Muscle of leg (tissue), 3 donors: ENCODE measurements at regions not wholly inside any gene's neighbourhood (a gene's known extent, or its start where the extent isn't known, plus 50 kb on each side); places are given as distances from the start of the nearest gene placed in this dataset.

Source experiments
- DNase-seq: peaks from one replicate; pipeline ENCODE4 v3.0.0; 2013
- H3K27ac ChIP-seq: one replicate; pipeline ENCODE4 v1.5.1; 2013; ENCODE audit warnings: mild to moderate bottlenecking, low read length, control low read depth
- H3K27me3 ChIP-seq: one replicate; pipeline ENCODE4 v1.6.1; 2013; ENCODE audit warnings: low read length; ENCODE audit not compliant: control insufficient read depth, insufficient read depth
- H3K36me3 ChIP-seq: one replicate; pipeline ENCODE4 v1.6.1; 2013; ENCODE audit warnings: low read length; ENCODE audit not compliant: control insufficient read depth, insufficient read depth
- H3K4me1 ChIP-seq: one replicate; pipeline ENCODE4 v1.6.1; 2013; ENCODE audit warnings: low read length; ENCODE audit not compliant: control insufficient read depth, insufficient read depth
- H3K4me3 ChIP-seq: one replicate; pipeline ENCODE4 v1.5.1; 2013; ENCODE audit warnings: low read length, control low read depth
- H3K9me3 ChIP-seq: replicated peaks from 2 replicates; pipeline ENCODE4 v1.6.1; 2013; ENCODE audit warnings: low read depth, low read length; ENCODE audit not compliant: control insufficient read depth
- WGBS: methylation state at CpG from one replicate; pipeline ENCODE4 v1.1.5; 2013; ENCODE audit warnings: missing lambda C conversion rate; ENCODE audit not compliant: insufficient coverage; 5-methylcytosine and 5-hydroxymethylcytosine counted together

DNA sequence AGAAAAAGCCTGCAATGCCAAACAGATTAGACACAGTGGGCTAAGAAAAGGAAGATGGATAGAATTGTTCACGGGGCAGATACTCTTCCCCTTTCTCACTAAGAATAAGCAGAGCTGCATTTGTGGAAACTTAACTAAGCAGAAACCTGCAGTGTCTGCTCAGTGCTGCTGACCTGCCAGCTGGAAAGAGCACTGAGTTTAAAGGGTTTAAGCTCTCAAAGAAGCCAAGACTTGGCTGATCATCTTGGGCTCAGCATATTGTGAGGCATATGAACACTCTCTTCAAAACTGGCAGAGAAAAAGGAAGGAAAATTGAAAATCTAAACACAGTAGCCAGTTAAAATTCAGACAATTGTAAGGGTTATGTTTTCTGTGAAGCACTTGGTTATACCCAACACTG lies 711.1 kb upstream of the EPHA7 start:
- Histone ChIP-seq H3K4me1 (no peaks in the 10 kb centered on the region), H3K36me3 (no peaks in the 10 kb centered on the region), H3K27ac (no peak overlapping the region), H3K4me3 (no peak overlapping the region), H3K9me3 (no peaks in the 10 kb centered on the region), H3K27me3 (no peaks in the 10 kb centered on the region)
- peak; percentile 90 for DNase-seq
- WGBS, result no CpG with 5 or more reads among the region's 1 CpG

DNA sequence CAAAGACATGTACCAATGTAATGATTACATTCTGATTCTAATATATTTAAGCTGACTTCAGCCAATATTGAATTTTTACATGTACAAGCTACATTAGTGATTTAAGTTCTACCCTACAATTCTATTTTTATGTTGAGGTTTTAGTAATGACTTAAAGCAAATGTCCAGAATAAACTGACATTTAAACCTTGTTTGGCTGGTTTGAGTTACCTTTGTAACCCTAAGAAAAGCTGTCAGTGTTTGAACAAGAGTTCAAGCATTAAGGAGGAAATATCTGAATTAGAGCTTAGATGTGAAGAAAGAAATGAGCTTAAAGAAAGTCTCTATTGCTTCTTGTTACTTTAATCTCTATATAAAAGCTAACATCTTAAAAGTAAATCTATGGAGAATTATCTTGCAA lies 710.6 kb upstream of the EPHA7 start:
- no peaks in the 10 kb centered on the region for H3K9me3 ChIP-seq
- H3K4me3 ChIP-seq, result no peak overlapping the region
- no peaks in the 10 kb centered on the region for H3K27me3 ChIP-seq
- no peak overlapping the region for H3K27ac ChIP-seq
- H3K36me3 ChIP-seq, result no peaks in the 10 kb centered on the region
- no peaks in the 10 kb centered on the region for H3K4me1 ChIP-seq
- DNase-seq, result no peak

DNA sequence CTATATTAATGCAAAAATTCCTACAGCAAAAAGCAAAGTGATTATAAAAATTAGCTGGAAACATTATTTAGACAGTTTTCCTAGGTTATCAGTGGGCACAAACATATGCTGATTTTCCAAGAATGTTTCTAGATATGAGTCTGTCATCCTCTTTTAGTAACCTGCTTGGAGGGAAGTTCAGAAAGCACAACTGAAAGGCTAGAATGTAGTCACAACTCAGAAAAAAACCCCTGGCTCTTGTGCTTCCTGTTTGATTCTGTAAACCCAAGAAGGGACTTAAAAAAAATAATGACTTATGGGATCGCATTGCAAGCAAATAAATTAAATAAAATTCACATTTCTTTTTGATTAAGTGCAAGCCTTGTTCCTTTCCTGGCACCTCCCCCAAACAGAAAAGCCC lies 708.4 kb upstream of the EPHA7 start:
- Histone ChIP-seq H3K27ac (no peak overlapping the region), H3K36me3 (no peaks in the 10 kb centered on the region), H3K27me3 (no peaks in the 10 kb centered on the region), H3K4me3 (no peak overlapping the region), H3K4me1 (no peaks in the 10 kb centered on the region), H3K9me3 (no peaks in the 10 kb centered on the region)
- DNase-seq, result no peak
- no CpG with 5 or more reads among the region's 1 CpG for WGBS

DNA sequence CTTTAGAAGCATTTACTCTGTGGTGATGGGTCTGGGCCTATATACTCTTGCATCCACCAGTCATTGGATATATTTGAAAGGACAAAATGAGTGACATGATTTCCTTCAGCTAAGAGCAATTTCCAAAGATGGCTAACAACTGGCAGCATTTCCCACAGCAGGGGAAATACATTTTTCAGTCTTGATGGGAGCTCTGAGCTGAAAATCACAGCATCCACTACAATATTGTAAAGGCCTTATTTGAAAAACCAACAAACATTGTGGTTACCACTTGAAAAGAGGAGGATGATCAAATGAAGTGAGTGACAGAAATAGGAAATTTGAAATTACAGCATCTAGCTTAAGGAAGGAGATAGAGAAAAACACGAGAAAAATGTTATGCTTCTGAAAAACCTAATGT lies 705.0 kb upstream of the EPHA7 start:
- DNase-seq, result no peak
- H3K27ac ChIP-seq, result no peak overlapping the region
- 100% methylated on average over 1 of the region's 1 CpG for WGBS

DNA sequence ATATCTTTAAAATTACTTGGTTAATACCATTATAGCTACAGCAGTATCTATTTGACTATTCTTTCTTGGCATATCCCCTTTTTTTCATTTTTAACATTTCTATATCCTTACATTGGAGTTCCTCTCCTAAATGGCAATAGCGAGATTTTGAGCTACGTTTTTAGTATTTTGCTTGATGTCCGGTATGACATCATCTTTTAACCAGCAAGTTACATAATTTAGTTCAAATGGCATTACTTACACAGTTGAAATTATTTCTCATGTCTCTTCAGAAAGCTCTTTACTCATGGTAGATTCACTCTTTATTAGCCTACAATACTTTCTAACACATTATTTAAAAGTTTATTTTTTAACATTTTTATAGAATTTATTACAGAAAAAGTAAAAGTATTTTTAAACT lies 701.7 kb upstream of the EPHA7 start:
- no peaks in the 10 kb centered on the region for H3K36me3 ChIP-seq
- no CpG with 5 or more reads among the region's 3 CpGs for WGBS
- DNase-seq, result no peak
- H3K27ac ChIP-seq, result no peak overlapping the region
- H3K27me3 ChIP-seq, result no peaks in the 10 kb centered on the region
- H3K4me3 ChIP-seq, result no peak overlapping the region
- no peaks in the 10 kb centered on the region for H3K9me3 ChIP-seq
- no peaks in the 10 kb centered on the region for H3K4me1 ChIP-seq

More for the DNA sequence above, 705.0 kb upstream of the EPHA7 start:
- Histone ChIP-seq H3K4me3 (no peak overlapping the region), H3K9me3 (no peaks in the 10 kb centered on the region), H3K4me1 (no peaks in the 10 kb centered on the region), H3K36me3 (no peaks in the 10 kb centered on the region), H3K27me3 (no peaks in the 10 kb centered on the region)

DNA sequence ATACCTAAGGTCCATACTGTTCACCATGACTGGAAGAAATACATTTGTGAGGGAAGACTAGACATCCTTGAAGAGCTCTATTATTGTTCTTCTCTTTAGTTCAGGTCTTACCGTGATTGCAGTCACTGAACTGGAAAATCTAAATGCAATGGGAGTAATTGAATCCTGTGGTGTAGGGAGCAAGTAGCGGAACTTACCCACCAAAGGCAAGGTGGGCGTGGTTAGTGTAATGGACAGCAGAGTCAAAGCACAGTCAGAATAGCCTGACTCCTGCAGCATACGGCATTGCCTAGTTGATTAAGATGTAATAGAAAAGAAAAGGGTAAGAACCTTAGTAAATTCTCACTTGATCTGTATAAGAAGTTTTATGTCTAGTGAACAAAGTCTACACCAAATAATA lies 679.7 kb upstream of the EPHA7 start:
- no peaks in the 10 kb centered on the region for H3K36me3 ChIP-seq
- H3K4me1 ChIP-seq, result no peaks in the 10 kb centered on the region
- H3K4me3 ChIP-seq, result no peak overlapping the region
- no peaks in the 10 kb centered on the region for H3K27me3 ChIP-seq
- H3K9me3 ChIP-seq, result no peaks in the 10 kb centered on the region
- 90% methylated on average over 3 of the region's 4 CpGs for WGBS
- no peak overlapping the region for H3K27ac ChIP-seq
- no peak for DNase-seq

DNA sequence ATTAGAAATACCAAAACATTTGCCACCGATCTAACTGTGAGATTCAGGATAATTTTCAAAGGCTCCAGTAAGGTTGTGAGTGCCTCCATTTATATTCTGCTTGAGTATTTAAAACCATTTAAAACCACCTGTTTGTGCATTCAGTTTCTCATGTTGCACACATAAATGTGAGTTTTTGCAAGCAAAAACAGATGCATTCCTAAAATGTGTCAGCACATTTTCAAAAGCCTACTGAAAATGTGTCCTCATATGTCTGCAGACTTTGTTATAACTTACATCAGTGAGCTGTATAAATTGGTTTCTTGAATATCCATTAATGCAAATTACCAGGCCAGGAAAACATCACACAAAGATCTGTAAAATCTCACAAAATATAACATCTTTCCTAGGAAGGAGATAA lies 676.6 kb upstream of the EPHA7 start:
- no peak overlapping the region for H3K4me3 ChIP-seq
- no peaks in the 10 kb centered on the region for H3K36me3 ChIP-seq
- no peak for DNase-seq
- no peaks in the 10 kb centered on the region for H3K9me3 ChIP-seq
- H3K27me3 ChIP-seq, result no peaks in the 10 kb centered on the region
- H3K4me1 ChIP-seq, result no peaks in the 10 kb centered on the region
- no CpG with 5 or more reads among the region's 1 CpG for WGBS
- no peak overlapping the region for H3K27ac ChIP-seq

DNA sequence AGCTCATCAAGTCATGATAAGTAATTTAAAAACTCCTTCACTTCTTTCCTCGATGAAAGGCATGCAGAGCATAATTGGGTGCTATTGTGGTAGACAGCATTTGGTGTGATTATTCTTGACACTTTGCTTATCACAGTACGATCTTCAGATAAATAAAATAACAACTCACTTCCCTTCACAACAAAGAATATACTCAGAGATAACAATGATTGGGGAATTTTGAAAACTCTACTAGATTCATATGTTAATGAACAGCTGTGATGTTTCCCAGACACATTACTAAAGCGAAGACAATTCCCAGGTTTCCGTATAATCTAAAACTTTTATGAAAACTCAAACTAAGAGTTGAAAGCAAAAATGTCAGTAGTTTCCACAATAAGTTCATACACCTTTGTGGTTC lies 670.6 kb upstream of the EPHA7 start:
- H3K27ac ChIP-seq, result no peak overlapping the region
- H3K4me3 ChIP-seq, result no peak overlapping the region
- H3K36me3 ChIP-seq, result no peaks in the 10 kb centered on the region
- no peaks in the 10 kb centered on the region for H3K27me3 ChIP-seq
- DNase-seq, result no peak
- H3K4me1 ChIP-seq, result no peaks in the 10 kb centered on the region
- no CpG with 5 or more reads among the region's 4 CpGs for WGBS
- H3K9me3 ChIP-seq, result no peaks in the 10 kb centered on the region

DNA sequence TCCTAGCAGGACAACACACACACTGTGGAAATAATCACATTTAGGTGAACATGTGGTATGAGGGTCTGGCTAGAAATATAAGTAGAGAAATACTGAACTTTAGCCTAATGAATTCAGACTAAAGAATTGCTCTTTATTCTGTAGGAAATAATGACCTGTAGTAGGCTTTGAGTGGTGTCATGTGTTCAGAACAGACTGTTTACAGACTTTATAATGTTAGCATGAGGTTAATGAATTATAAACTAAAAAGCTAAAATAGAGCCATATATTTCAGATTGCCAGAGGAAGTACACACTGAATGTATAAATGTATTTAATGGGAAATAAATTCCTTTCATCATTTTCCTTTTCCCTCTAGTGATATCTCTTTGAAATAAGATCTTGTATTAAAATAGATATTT lies 669.5 kb upstream of the EPHA7 start:
- Histone ChIP-seq H3K27ac (no peak overlapping the region), H3K36me3 (no peaks in the 10 kb centered on the region), H3K4me3 (no peak overlapping the region), H3K27me3 (no peaks in the 10 kb centered on the region), H3K4me1 (no peaks in the 10 kb centered on the region), H3K9me3 (no peaks in the 10 kb centered on the region)
- DNase-seq, result no peak

DNA sequence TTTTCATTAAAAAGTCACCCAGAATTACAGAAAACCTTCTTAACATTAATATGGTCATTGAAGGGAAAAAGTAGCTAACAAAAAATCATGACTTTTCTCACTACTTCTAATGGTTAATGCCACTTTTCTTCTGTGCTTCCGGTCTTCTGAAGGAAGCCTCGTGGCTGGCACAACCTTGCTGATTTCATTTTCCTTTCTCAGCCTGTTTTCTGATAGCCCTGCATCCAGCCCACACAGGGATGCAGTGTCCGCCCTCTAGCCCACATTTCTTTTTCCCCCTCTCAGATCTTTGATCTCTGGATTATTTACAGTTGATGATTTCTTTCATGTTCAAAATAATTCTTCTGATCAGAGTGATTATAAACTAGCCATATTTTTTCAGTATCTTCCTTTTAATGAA lies 655.4 kb upstream of the EPHA7 start:
- no peak overlapping the region for H3K4me3 ChIP-seq
- DNase-seq, result no peak
- WGBS, result 42% methylated on average over 2 of the region's 3 CpGs

DNA sequence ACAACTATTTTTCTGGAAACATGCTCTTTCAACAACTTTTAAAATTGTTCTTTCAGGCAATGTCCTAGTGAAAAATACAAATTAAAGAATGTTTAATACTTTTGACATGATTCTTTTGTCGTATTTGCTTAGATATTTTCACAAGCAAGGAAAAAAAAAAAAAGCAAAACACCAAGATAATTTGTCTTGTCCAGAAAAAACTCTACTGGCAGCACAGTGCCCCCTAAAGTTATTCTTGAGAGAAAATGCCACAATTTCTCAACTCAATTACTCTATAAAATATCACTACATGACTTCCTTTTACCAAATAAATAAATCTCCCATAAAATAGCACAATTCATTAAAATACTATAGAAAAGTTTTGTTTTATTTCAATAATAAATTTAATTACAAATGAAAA lies 652.5 kb upstream of the EPHA7 start:
- WGBS, result no CpG with 5 or more reads among the region's 1 CpG
- no peaks in the 10 kb centered on the region for H3K4me1 ChIP-seq
- H3K36me3 ChIP-seq, result no peaks in the 10 kb centered on the region
- DNase-seq, result peak; percentile 10
- H3K9me3 ChIP-seq, result no peaks in the 10 kb centered on the region
- H3K4me3 ChIP-seq, result no peak overlapping the region
- H3K27me3 ChIP-seq, result no peaks in the 10 kb centered on the region
- H3K27ac ChIP-seq, result no peak overlapping the region

More for the DNA sequence above, 655.4 kb upstream of the EPHA7 start:
- Histone ChIP-seq H3K9me3 (no peaks in the 10 kb centered on the region), H3K27me3 (no peaks in the 10 kb centered on the region), H3K36me3 (no peaks in the 10 kb centered on the region), H3K27ac (no peak overlapping the region), H3K4me1 (no peaks in the 10 kb centered on the region)
